A172 (cell line): ENCODE measurements at regions not wholly inside any gene's neighbourhood (a gene's known extent, or its start where the extent isn't known, plus 50 kb on each side); places are given as distances from the start of the nearest gene placed in this dataset.
"Not testable (repeated sequence)": the region's sequence is repeated elsewhere in the genome, so short reads cannot be mapped to it uniquely, and the experiment has no call there.

Source experiments
- DNase-seq: peaks from one replicate; pipeline ENCODE4 v3.0.0-alpha.2; 2015; ENCODE audit warnings: low spot score

GRCh38 chr5:110812639-110813038 lies 73.8 kb downstream of the SLC25A46 start:
- DNase-seq: no peak

GRCh38 chr5:110815916-110816605 lies 77.3 kb downstream of the SLC25A46 start:
- DNase-seq: no peak

- DNase-seq: peak; percentile 11
These were observed 78.7 kb downstream of the SLC25A46 start for GRCh38 chr5:110817459-110817858.

- DNase-seq: no peak
These were observed 84.8 kb downstream of the SLC25A46 start for GRCh38 chr5:110823571-110823970.

- DNase-seq: no peak
These were observed 86.2 kb downstream of the SLC25A46 start for GRCh38 chr5:110824936-110825441.

DNA sequence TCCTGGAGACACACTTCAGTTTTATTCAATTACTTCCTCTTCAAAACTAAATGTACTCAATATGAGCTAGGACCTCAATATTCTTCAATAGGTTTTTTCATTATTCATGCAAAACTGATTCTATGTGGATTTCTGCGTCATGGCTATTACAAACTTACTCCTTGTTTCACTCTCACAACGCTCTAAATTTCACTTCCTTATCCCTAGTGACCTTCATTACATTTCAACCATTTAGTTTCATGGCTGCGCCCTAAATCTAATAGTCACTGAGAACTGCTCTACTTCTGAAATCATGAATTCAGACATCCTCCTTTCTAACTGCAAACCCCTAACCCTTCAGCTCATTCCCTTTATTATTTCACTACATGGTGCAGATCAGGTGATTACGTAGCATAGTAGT lies 93.9 kb downstream of the SLC25A46 start:
- no peak for DNase-seq

DNA sequence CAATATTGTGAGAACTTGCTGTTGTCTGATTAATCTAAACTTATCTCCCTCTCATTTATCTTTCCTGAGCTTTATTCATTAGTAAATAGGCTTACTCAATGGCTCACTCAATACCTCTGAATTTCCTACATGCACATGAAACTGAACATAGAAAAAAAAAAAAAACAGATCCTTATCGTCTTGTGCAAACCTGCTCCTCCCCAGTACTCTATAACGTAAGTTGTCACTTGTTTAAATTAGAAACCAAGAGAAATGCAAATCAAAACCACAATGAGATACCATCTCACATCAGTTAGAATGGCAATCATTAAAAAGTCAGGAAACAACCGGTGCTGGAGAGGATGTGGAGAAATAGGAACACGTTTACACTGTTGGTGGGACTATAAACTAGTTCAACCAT lies 96.1 kb downstream of the SLC25A46 start:
- DNase-seq: not testable (repeated sequence)

DNA sequence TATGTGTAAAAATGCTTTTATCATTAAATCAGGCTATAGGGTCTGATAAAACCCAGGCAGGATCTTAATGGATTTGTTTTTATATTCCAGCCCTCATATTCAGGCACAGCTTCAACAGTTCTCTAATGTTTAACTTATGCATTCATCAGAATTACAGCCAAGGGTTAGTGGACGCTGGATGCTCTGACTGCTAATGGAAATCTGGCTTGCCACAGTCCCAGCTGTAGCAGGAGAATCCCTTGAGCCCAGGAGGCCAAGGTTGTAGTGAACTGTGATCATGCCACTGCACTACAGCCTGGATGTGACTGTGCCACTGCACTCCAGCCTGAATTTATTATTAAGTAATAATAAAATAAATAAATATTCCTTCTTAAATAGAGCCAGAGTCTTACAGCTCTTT lies 98.0 kb downstream of the SLC25A46 start:
- DNase-seq: no peak

DNA sequence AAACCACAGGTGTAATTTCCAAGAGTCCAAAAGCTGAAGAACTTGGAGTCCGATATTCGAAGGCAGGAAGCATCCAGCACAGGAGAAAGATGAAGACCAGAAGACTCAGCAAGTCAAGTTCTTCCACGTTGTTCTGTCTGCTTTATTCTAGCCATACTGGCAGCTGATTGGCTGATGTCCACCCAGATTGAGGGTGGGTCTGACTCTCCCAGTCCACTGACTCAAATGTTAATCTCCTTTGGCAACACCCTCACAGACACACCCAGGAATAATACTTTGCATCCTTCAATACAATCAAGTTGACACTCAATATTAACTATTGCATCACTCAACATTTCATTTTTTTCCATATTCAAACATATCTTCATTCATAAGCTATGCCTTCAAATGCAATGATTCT lies 99.5 kb downstream of the SLC25A46 start:
- DNase-seq: not testable (repeated sequence)

GRCh38 chr5:110838961-110839360 lies 100.2 kb downstream of the SLC25A46 start:
- no peak for DNase-seq

DNA sequence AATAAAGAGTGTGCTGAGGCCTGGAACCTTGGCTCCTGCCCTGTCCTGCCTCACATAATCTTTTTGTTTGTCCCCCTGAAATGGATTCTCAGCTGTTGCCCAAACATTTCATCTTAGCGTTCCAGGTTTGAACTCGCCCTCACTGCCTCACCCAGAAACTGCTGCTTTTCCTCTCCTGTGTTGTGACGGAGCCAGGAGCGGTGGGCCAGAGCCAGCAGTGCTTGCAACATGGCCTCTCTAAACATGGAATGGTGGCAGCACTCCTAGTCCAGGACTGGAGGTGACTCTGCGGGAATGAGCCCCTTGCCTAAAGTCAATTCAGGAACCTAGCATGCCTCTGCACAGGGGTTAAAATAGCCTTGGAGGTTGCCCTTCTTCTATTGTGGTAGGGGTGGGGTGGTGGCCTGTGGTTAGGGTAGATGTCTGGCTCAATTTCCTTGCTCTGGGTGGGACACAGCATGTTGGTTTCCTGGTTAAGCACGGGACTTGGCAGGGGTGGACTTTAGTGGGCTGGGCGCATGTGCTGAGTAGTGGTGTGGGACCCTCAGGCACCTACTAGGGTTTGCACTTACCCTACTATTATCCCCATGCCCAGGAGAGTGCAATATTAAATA lies 101.6 kb downstream of the SLC25A46 start:
- no peak for DNase-seq

DNA sequence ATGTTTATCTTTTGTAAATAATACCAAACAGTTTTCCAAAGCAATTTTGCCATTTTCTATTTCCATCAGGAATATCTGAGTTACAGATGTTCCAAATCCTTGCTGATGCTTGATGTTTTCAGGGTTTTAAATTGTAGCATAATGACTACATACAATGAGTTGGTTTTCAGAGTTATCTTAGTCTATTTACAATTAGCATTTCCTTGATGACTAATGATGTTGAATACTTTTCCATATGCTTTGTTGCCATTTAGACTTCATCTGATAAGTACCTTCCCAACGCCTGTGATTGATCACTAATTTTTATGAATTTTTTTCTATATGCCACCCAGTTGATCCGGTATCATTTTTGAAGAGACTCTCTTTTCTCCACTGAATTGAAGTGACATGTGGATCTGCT lies 102.3 kb downstream of the SLC25A46 start:
- no peak for DNase-seq

DNA sequence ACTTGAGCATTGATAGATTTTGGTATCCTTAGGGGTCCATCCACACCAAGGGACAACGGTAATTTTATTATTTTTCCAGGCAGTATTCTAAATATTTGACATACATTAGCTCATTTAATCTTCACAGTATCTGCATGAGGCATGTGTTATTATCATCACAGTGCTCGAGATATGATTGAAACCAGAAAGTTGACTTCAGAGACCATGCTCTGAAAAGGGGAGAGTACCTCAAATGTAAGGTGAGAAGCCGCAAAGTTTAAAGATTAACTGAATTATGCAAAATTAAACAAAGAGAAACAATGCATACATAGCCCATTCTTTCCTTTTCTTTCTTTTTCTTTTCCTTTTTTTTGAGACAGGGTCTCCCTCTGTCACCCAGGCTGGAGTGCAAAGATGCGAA lies 104.1 kb downstream of the SLC25A46 start:
- no peak for DNase-seq

GRCh38 chr5:110844251-110844650 lies 105.4 kb downstream of the SLC25A46 start:
- DNase-seq: no peak

DNA sequence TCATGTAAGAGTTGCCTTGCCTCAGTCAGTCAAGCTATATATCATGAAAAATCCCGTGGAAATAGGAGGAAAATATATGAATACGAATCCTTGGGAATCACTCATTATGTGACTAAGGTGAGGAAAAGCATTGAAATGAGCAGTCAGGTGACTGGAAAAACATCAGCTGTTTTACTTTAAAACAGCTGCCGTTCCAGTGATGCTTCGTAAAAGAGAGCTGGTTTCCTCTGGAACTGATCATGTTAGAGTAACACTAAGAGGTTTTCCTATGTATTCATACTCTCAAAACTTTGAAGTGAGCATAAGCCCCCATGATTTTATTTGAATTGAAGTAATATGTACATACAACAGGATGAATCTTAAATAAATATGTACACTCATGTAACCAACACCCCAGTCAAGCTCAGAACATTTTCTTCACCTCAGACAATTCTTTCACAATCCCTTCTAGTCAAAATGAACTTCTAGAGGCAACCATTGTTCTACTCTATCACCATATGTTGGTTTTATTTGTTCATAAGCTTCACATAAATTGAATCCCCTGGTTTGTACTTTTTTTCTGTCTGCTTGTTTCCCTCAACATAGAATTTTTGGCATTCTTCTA lies 107.7 kb downstream of the SLC25A46 start:
- no peak for DNase-seq

DNA sequence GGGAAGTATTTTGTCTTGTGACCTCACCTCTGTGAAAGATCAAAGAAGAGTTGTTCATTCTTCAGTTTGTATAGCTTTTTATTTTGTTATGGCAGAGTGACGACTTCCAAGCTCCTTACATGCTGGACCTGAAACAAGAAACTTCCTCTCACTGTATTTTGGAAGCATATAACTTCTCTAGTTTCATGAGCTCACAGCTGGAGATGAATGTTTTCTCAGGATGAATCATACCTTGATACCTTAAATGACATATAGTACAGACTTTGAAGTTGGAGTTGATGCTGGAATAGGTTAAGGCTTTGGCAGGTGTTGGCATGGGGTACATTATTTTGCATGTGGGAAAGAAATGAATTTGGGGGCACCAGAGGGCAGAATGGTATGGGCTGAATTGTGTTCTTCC lies 112.5 kb downstream of the SLC25A46 start:
- DNase-seq: no peak

GRCh38 chr5:110852053-110852452 lies 113.2 kb downstream of the SLC25A46 start:
- DNase-seq: no peak

DNA sequence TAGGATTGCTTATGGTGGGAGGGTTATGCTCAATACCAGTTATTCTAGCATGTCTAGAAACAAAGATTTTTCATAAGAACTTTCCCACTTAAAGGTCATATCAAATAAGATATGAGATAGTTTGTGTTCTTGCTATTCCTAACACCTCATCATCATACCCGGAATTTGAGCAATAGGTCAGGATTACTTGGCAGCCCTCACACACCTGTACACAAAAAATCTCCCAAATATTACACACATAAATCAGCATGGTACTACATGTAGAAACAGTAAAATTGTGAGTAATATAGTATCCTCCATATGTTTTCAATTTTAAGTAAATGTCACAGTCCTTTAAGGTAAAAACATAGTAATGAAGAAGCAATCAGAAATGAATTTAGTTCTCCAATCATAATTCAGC lies 113.7 kb downstream of the SLC25A46 start:
- no peak for DNase-seq

- peak; percentile 4 for DNase-seq
These were observed 114.5 kb downstream of the SLC25A46 start for GRCh38 chr5:110853267-110853666.

- no peak for DNase-seq
These were observed 115.4 kb downstream of the SLC25A46 start for GRCh38 chr5:110854200-110854599.

- DNase-seq: no peak
These were observed 117.2 kb downstream of the SLC25A46 start for GRCh38 chr5:110855961-110856360.

DNA sequence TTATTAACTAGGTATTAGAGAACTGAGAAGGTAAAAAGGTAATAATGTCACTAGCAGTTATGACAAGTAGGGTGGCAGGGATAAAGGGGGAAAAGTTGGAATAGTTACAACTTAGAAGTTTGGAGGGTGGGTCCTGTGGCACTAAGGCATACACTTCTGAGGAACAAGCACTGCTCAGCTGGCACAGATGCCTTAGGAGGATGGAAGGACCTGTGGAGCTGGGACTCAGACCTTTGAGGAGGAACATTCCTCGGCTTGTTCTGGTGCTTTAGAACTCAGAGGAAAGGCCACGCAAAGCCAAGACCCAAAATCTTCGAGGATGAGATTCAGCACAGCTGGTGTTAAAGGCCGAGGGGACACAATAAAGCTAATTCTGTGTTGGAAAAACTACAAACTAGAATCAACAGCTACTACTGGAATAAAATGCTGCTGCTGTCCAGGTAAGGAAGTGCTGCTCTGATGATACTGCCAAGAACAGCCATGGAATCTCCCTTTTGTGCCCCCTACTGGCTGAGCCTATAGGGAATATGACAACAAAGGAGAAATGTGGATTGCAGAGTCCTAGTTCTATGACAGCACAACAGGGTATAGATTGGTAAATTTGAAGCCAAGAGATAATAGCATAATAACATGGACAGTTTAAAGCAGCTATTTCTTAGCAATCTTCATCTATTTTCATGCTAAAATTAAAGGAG lies 126.7 kb downstream of the SLC25A46 start:
- DNase-seq: peak; percentile 30

GRCh38 chr5:110869927-110870326 lies 131.1 kb downstream of the SLC25A46 start:
- no peak for DNase-seq
